Activated gamma-delta T cell (primary cell): ENCODE measurements at regions not wholly inside any gene's neighbourhood (a gene's known extent, or its start where the extent isn't known, plus 50 kb on each side); places are given as distances from the start of the nearest gene placed in this dataset.
"Not testable (repeated sequence)": the region's sequence is repeated elsewhere in the genome, so short reads cannot be mapped to it uniquely, and the experiment has no call there.

Experiments
- DNase-seq: peaks from one replicate; lab custom pipeline; 2025; lab: John Stamatoyannopoulos, UW

GRCh38 chr13:59352600-59352999 is 811.1 kb downstream of the DIAPH3 start:
- no peak for DNase-seq

DNA sequence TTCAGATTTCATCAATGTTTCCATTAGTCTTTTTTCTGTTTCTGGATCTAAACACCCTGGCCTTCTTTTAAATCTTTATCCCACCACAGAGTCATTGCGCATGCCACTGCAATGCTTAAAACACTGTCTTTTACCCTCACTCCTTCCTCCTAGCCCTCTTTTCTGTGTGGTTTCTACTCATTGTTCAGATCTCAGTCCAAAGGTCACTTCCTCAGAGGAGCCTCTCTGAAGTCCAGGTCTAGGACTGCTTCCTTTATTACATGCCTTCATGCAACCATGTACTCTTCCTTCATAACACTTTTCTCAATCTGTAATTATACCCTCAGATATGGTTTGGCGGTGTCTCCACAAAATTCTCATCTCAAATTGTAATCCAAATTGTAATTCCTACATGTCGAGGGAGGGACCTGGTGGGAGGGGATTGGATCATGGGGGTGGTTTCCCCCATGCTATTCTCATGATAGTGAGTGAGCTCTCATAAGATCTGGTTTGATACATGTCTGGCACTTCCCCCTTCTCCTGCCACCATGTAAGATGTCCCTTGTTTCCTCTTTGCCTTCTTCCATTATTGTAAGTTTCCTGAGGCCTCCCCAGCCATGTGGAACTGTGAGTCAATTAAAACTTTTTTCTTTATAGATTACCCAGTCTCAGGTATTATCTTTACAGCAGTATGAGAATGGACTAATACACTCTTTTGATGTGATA is 808.9 kb downstream of the DIAPH3 start:
- DNase-seq = no peak

GRCh38 chr13:59356607-59357006 is 807.1 kb downstream of the DIAPH3 start:
- DNase-seq = no peak

GRCh38 chr13:59358014-59358413 is 805.7 kb downstream of the DIAPH3 start:
- DNase-seq = no peak

GRCh38 chr13:59360108-59360507 is 803.6 kb downstream of the DIAPH3 start:
- no peak for DNase-seq

DNA sequence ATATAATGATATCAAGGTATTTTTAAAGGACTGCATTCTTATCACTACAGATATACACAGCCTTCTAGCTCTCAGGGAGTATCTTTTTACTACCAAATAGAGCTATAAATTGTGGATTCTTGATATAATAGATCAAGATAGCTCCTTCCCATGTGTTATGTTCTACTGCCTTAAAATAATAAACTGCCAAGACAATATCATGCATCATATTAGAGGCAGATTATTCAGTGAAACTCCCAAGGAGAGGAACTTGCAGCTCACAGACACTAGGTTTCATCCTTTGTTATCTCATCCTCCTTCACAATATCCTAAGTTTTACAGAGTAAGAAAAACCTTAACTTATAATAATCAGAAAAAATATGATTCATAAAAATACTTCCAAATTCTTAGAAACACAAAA is 802.8 kb downstream of the DIAPH3 start:
- DNase-seq = no peak

- DNase-seq = no peak
Observed at GRCh38 chr13:59363313-59363712, 800.4 kb downstream of the DIAPH3 start.

DNA sequence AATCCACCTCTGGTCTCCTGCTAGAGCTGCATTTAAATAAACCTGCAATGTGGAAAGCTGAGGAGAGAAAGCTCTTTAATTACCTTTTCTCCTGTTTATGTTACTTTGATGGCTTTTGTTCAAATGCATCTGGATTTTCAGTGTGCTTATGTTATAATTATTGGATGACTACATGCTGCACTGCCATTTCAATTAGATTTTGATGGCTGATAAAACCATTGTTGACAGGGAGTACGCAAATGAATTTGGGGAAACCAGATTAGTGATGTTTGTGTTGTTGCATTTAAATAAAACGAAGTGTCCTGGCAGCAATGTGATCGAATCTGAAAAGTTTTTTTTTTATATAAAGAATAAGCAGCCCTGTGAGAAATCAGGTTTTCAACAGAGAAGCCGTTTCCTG is 799.8 kb downstream of the DIAPH3 start:
- no peak for DNase-seq

DNA sequence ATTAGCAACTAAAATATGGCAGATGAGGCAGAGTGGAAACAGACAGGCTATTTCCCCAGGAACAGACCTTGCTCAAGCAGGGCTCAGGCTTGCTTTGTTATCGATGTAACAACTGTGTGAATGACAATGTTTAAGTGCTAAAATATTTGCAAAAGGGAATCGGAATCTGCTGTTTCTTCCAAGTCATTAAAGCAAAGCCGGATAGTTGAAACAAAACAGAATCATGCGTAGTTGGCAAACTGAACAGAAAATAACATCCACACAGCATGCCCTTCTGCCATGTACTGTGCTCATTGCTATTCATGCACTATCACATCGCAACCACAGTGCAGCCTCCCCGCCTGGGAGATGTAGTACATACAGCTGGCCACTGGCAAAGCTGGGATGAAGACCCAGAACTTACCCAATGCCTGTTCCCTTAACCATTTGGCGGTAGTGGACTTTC is 799.1 kb downstream of the DIAPH3 start:
- no peak for DNase-seq

GRCh38 chr13:59367467-59367866 is 796.3 kb downstream of the DIAPH3 start:
- DNase-seq = no peak

DNA sequence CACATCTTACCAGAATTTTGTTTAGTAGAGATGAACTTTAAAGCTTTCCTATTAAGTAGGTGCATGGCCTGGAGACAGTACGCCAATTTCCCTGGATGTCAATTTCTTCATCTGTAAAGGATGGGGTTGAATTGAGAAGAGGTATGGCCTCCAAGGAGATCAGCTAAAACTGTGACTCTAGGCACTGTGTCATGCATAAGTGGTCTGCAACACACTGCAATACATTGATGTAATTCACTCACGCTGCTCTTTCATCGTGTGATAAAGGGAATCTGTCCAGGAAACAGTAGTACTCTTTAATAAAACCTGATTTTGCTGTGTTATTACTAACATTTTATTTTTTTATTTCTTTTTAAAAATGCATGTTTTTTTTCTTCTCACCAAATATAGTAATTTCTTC is 795.8 kb downstream of the DIAPH3 start:
- no peak for DNase-seq

DNA sequence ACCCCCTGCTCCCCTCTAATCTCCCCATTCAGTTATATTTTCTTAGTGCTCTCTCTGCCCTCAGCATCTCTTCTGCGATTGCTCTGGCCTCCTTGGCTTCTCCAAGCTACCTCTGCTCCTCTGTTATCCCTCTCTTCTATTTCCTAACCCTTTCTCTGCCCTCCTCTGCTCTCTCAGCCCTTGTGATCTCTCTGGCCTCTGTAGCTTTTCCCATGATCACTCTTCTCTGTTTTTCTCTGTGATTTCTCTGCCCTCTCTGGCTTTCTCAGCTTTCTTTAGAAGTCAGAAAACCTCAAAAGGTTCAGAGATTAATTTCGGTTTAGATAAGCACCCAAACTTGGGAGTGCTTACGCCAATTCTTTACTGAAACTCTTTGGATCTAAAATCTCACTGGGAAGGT is 795.0 kb downstream of the DIAPH3 start:
- no peak for DNase-seq

GRCh38 chr13:59371229-59371628 is 792.5 kb downstream of the DIAPH3 start:
- DNase-seq = no peak

GRCh38 chr13:59373341-59373740 is 790.4 kb downstream of the DIAPH3 start:
- DNase-seq = no peak

- no peak for DNase-seq
Observed at GRCh38 chr13:59374691-59375090, 789.0 kb downstream of the DIAPH3 start.

DNA sequence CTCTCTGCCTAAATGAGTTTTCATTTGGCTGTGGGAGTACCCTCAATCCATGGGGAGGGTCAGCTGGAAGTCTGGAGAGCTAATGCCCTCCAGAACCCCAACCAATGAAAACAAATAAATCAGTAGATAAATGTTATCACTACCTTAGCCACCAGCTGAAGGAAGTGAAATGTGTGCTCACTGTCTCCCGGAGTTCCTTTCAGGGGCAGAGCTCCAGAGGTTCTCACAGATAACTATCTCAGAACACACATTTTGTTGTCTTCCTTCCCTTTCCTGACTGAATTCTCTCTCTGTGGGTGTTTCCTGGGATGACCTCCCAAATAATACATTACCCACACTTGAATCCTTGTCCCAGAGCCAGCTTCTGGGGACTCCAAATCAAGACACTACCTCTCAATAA is 779.6 kb downstream of the DIAPH3 start:
- DNase-seq = no peak

DNA sequence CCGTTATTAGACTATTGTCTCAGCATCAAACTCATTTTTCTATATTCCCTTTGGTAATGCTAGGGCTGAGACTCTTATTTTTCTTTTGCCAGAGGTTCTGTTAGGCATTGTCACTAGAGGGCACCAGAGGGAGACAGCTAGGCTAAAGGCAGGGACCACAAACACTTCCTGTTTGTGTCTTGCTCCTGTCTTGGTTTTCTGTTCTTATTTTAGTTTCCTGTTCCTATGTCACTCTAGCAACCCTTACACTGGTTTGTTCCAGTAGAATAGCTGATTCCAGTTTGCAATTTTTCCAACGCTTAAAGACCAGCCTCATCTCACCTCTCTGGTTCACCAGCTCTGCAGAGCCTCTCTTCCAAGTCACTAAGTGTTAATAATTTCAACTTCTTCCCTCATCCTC is 772.0 kb downstream of the DIAPH3 start:
- DNase-seq = no peak

- DNase-seq = no peak
Observed at GRCh38 chr13:59392328-59392727, 771.4 kb downstream of the DIAPH3 start.

DNA sequence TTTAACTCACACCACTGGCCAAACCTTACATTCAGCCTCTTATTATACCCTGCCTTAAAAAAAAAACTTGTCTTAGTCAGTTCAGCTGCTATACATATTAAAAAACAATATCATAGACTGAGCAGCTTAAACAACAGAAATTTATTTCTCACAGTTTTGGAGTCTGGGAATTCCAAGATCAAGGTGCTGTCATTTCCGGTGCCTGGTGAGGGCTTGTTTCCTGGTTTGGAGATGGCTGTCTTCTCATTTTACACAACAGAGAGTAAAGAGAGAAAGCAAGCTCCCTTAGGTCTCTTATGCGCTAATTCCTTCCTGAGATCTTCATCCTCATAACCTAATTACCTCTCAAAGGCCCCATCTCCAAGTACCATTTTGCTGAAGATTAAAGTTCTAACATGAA is 769.2 kb downstream of the DIAPH3 start:
- DNase-seq = no peak

GRCh38 chr13:59398127-59398526 is 765.6 kb downstream of the DIAPH3 start:
- no peak for DNase-seq

GRCh38 chr13:59398661-59399060 is 765.1 kb downstream of the DIAPH3 start:
- DNase-seq = no peak

- no peak for DNase-seq
Observed at GRCh38 chr13:59399513-59399912, 764.2 kb downstream of the DIAPH3 start.

DNA sequence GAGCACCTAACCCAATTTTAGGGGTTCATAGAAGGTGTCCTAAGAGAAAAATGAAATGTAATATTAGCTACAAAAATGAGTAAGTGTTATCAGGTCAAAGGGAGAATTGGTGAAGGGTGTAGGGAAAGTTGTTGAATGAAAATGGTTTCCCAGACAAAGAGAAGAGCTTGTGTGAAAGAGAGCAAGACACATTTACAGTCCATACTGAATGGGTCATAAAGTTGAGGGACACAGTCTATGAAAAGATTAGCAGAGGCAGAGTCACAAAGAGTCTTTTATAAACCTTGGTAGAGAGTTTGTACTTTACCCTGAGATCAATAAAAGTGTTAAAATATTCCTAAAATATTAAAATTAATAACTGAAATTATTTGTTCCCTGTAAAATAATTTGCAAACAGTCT is 759.4 kb downstream of the DIAPH3 start:
- no peak for DNase-seq

GRCh38 chr13:59407251-59407650 is 756.5 kb downstream of the DIAPH3 start:
- not testable (repeated sequence) for DNase-seq
